ENCODE measurements at regions not wholly inside any gene's neighbourhood (a gene's known extent, or its start where the extent isn't known, plus 50 kb on each side); places are given as distances from the start of the nearest gene placed in this dataset.
"Not testable (repeated sequence)": the region's sequence is repeated elsewhere in the genome, so short reads cannot be mapped to it uniquely, and the experiment has no call there.

DNA sequence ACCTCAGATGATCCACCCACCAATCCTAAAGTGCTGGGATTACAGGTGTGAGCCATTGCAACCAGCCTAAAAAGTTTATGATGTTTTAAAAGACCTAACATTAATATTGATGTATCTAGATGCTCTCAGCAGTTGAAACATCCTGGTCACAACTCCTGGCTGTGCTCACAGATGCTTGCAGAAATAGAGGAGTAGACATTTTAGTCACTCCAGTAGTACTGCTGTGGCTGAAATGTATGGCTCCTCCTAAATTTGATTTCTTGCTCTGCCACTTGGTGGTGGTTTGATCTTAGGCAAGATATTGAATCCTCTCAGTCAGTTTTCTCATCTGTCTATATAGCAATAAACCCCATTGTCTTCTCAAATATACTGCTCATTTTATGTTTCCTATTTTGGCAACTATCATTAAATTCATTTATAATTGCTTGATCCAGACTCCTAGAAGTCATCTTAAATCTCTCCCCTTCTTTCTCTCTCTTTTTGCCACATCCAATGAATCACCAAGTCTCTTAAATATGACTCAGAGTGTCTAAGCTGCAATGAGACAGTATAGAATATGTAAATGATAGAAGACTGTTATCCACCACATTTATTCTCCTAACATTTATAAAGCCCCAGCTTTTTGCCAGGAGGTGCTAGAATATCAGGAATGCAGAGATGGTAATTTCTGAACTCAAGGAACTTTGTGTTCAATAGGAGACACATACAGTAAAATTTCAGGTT is 78.1 kb upstream of the NRBF2 start:
- intact Hi-C loops (cut with DNase I) = no loop called here
- Histone ChIP-seq H3K36me3 (no peaks in the 10 kb centered on the region), H3K4me1 (no peaks in the 10 kb centered on the region), H3K27me3 (no peaks in the 10 kb centered on the region), H3K9me3 (no peaks in the 10 kb centered on the region), H3K27ac (no peak overlapping the region), H3K4me3 (no peak overlapping the region)
- TF ChIP-seq CTCF (IDR thresholded peaks at IDR 0.05) = no peak
- DNase-seq (no peak), ATAC-seq (no peak)

DNA sequence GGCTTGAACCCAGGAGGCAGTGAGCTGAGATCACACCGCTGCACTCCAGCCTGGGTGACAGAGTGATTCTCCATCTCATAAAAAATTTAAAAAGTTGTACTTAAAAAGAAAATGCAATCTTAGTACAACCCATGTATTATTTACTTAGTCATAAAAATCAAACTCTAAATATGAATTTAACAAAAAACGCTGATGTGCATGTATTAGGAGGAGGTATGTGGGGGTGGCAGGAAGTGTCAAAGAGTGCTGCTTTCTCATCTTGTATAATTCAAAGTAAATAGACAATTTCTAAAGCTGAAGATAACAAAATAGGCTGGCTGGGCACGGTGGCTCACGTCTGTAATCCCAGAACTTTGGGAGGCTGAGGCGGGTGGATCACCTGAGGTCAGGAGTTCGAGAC is 81.0 kb upstream of the NRBF2 start:
- ATAC-seq (no peak), DNase-seq (no peak)
- Histone ChIP-seq H3K4me1 (no peaks in the 10 kb centered on the region), H3K9me3 (no peaks in the 10 kb centered on the region), H3K27me3 (no peaks in the 10 kb centered on the region), H3K36me3 (no peaks in the 10 kb centered on the region), H3K4me3 (no peak overlapping the region), H3K27ac (no peak overlapping the region)
- intact Hi-C loops (cut with DNase I) = no loop called here
- no peak for TF ChIP-seq CTCF (IDR thresholded peaks at IDR 0.05)

DNA sequence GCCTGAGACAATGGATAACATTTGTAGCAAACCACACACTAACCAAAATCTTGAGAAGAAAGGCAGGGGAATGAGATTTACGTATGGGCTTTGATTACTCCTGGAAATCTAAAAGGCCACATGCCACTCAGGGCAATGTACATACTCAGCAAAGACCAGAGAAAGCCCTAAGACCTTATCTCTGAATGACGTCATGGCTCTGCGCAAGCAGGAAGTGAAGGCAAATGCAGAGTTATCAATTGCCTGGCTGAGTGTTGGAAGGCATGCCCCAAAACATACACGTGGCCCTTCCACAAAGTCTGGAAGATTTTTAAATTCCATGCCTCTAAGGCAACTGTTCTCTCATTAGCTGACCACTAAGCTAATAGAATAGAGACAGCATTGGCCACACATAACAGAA is 90.9 kb upstream of the NRBF2 start:
- Histone ChIP-seq H3K4me3 (no peak overlapping the region), H3K27me3 (peaks cover 0 to 4% of the 10 kb centered on the region in 2 donors), H3K36me3 (no peaks in the 10 kb centered on the region), H3K9me3 (peaks cover 0 to 16% of the 10 kb centered on the region in 2 donors), H3K4me1 (no peaks in the 10 kb centered on the region), H3K27ac (no peak overlapping the region)
- DNase-seq = no peak
- TF ChIP-seq CTCF (IDR thresholded peaks at IDR 0.05) = no peak
- intact Hi-C loops (cut with DNase I) = no loop called here
- no peak for ATAC-seq

- ATAC-seq; H3K4me1 ChIP-seq; H3K27ac ChIP-seq; DNase-seq; H3K27me3 ChIP-seq; H3K36me3 ChIP-seq; intact Hi-C loops (cut with DNase I); H3K4me3 ChIP-seq: not testable (repeated sequence)
- peaks cover 0 to 15% of the 10 kb centered on the region in 2 donors for H3K9me3 ChIP-seq
These were observed 99.4 kb upstream of the NRBF2 start for GRCh38 chr10:63033616-63034185.

GRCh38 chr10:63030536-63030935 is 102.6 kb upstream of the NRBF2 start:
- Histone ChIP-seq H3K27me3 (no peaks in the 10 kb centered on the region), H3K4me3 (no peak overlapping the region), H3K36me3 (no peaks in the 10 kb centered on the region), H3K4me1 (no peaks in the 10 kb centered on the region), H3K9me3 (peaks cover 0 to 6% of the 10 kb centered on the region in 2 donors), H3K27ac (no peak overlapping the region)
- peak in 2 of 4 donors; percentile 46 to 53 for DNase-seq
- no peak for TF ChIP-seq CTCF (IDR thresholded peaks at IDR 0.05)
- no peak for ATAC-seq
- intact Hi-C loops (cut with DNase I) = no loop called here
